ENCODE measurements at regions not wholly inside any gene's neighbourhood (a gene's known extent, or its start where the extent isn't known, plus 50 kb on each side); places are given as distances from the start of the nearest gene placed in this dataset.

DNA sequence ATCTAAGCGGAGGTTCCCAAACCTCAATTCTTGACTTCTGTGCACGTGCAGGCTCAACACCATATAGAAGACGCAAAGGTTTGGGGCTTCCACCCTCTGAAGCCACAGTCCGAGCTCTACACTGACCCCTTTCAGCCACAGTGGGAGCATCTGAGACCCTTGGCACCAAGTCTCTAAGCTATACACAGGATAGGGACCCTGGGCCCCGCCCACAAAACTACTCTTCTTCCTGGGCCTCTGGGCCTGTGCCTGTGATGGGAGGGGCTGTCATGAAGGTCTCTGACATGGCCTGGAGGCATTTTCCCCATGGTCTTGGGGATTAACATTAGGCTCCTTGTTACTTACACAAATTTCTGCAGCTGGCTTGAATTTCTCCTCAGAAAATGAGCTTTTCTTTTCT, 1374.1 kb upstream of the NXPH2 start:
- Histone ChIP-seq H3K27me3 (ENCODE audit: control insufficient read depth in 2 of 2, insufficient read depth in 2 of 2, low read length in 2 of 2) (no peaks in the 10 kb centered on the region), H3K4me3 (replicated peaks in 1 of 3; ENCODE audit: insufficient read depth in 1 of 3, low read depth in 1 of 3, low read length in 3 of 3) (no peak overlapping the region), H3K27ac (ENCODE audit: insufficient read depth, low read depth, low read length) (no peak overlapping the region), H3K9ac (replicated peaks; ENCODE audit: extremely low read depth, insufficient read depth, low read length) (no peak overlapping the region), H2AFZ (ENCODE audit: low read depth, low read length) (no peak overlapping the region), H3K4me1 (ENCODE audit: control insufficient read depth, extremely low read depth, insufficient read depth, low read length) (no peaks in the 10 kb centered on the region), H3K36me3 (ENCODE audit: control insufficient read depth in 2 of 2, extremely low read depth in 1 of 2, insufficient read depth in 2 of 2, low read length in 2 of 2) (no peaks in the 10 kb centered on the region), H4K20me1 (replicated peaks; ENCODE audit: control insufficient read depth, extremely low read depth, insufficient read depth, low read length) (no peaks in the 10 kb centered on the region), H3K4me2 (ENCODE audit: insufficient read depth, low read length) (no peak overlapping the region), H3K9me3 (replicated peaks; ENCODE audit: control insufficient read depth, insufficient read depth, low read length) (no peaks in the 10 kb centered on the region), H3K9me1 (replicated peaks; ENCODE audit: control insufficient read depth, extremely low read depth, insufficient read depth, low read length) (no peaks in the 10 kb centered on the region), H3K79me2 (ENCODE audit: control insufficient read depth, insufficient read depth, low read length) (no peaks in the 10 kb centered on the region)
- ChIA-PET CTCF (interaction anchor here (1.2 kb wide), 1 partner anchor 15 kb away, joined by 4 read pairs; no protein-coding TSS in a partner anchor), POLR2A (no interaction called here)
- intact Hi-C loops (cut with micrococcal nuclease), result no loop called here
- DNase-seq (ENCODE audit: low read depth, low spot score), result no peak
- BruUV-seq (replicated peaks), result no TSS peak
- dilution Hi-C loops (cut with MboI; ENCODE audit: extremely low pct_ligation_motif_present, low sequenced_read_pairs), result no loop called here
- FAIRE-seq, result no peak
- TF ChIP-seq JUN (IDR thresholded peaks at IDR 0.05; ENCODE audit: borderline replicate concordance, insufficient read depth, insufficient read length, low read depth) (no peak), POLR2A (IDR thresholded peaks at IDR 0.05; ENCODE audit: low read depth, low read length) (no peak), FOS (IDR thresholded peaks at IDR 0.05; ENCODE audit: borderline replicate concordance, insufficient read depth, low read length) (no peak), POLR2AphosphoS5 (IDR thresholded peaks at IDR 0.05; ENCODE audit: insufficient read depth, low read depth, low read length) (no peak), MYC (IDR thresholded peaks at IDR 0.05; ENCODE audit: low read depth, low read length) (no peak), MAX (IDR thresholded peaks at IDR 0.05; ENCODE audit: insufficient read depth, insufficient read length) (no peak), EZH2 (IDR thresholded peaks at IDR 0.05; ENCODE audit: borderline replicate concordance, low read depth, low read length, severe bottlenecking) (no peak), GATA2 (IDR thresholded peaks at IDR 0.05; ENCODE audit: insufficient read depth, insufficient read length, low read depth, low read length) (no peak)
- TF ChIP-seq, protein P1, sequence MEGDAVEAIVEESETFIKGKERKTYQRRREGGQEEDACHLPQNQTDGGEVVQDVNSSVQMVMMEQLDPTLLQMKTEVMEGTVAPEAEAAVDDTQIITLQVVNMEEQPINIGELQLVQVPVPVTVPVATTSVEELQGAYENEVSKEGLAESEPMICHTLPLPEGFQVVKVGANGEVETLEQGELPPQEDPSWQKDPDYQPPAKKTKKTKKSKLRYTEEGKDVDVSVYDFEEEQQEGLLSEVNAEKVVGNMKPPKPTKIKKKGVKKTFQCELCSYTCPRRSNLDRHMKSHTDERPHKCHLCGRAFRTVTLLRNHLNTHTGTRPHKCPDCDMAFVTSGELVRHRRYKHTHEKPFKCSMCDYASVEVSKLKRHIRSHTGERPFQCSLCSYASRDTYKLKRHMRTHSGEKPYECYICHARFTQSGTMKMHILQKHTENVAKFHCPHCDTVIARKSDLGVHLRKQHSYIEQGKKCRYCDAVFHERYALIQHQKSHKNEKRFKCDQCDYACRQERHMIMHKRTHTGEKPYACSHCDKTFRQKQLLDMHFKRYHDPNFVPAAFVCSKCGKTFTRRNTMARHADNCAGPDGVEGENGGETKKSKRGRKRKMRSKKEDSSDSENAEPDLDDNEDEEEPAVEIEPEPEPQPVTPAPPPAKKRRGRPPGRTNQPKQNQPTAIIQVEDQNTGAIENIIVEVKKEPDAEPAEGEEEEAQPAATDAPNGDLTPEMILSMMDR (IDR thresholded peaks at IDR 0.05; ENCODE audit: extremely low read depth in 1 of 2, insufficient read depth in 1 of 2, low read depth in 1 of 2, low read length in 2 of 2), result no peak
